GM18498 (cell line): ENCODE measurements at regions not wholly inside any gene's neighbourhood (a gene's known extent, or its start where the extent isn't known, plus 50 kb on each side); places are given as distances from the start of the nearest gene placed in this dataset.

Experiments used
- ATAC-seq: cut with Tn5 transposase; IDR thresholded peaks from one replicate; pipeline ENCODE4 v1.9.1; 2021; ENCODE audit warnings: mild to moderate bottlenecking, moderate library complexity; ENCODE audit not compliant: unreplicated experiment

GRCh38 chr6:54440549-54440948 lies 132.3 kb downstream of the TINAG start:
- no peak for ATAC-seq

DNA sequence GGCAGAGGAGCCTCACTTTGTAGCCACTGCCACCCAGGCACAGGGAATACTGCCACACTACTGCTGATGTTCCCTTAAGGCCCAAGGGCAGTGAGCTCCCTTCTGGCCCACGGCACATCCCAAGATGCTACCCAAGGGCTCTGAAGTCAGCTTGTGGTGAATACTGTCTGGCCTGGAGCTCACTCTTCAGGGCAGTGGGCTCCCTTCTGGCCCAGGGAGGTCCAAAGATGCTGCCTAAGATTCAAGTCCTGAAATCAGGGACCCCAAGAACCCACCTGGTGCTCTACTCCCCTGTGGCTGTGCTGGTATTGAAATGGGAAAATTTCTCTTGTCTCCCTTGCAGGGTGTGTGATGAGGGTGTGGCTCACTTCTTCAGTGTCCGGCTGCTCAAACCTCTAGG lies 132.8 kb downstream of the TINAG start:
- ATAC-seq = no peak

GRCh38 chr6:54441687-54442248 lies 133.5 kb downstream of the TINAG start:
- no peak for ATAC-seq

GRCh38 chr6:54445207-54445606 lies 137.0 kb downstream of the TINAG start:
- ATAC-seq = no peak

DNA sequence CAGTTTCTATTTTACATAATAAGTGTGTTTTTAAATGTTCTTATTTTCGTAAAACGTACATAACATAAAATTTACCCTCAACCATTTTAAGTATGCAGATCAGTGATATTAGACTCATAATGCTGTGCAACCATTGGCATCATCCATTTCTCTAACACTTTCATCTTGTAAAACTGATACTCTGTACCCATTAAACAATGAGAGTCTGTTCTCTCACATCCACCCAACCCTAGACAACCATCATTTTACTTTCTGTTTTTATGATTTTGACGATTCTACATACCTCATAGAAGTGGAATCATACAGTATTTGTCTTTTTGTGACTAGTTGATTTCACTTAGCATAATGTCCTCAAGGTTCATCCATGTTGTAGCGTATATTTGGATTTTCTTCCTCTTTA lies 140.4 kb downstream of the TINAG start:
- no peak for ATAC-seq

GRCh38 chr6:54451516-54451915 lies 143.3 kb downstream of the TINAG start:
- ATAC-seq = no peak

GRCh38 chr6:54463354-54464024 lies 155.2 kb downstream of the TINAG start:
- no peak for ATAC-seq

DNA sequence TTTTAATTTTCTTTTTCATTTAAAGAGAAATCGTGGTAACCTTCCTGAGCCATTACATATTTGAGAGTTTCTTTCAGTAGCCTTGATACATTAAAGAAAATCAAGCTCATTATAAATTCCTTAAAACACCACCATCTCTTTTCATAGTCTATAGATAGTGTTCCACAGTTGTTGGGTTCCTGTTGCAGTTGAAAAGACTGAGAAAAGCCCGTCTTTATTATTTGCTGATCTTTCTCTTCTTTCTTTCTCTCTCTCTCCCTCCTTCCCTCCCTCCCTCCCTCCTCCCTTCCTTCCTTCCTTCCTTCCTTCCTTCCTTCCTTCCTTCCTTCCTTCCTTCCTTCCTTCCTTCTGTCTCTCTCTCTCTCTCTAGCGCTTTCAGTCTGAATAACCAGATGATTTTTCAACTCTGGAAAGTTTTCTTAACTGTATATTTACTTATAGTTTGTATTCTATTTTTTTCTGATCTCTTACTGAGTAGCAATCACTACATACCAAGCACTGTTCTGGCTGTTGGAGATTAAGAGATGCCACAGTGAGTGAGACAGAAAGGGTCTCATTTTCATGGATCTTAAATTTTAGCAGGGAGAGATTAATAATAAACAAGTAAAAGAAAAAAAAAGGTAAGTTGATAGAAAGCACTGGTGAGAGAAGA lies 157.5 kb downstream of the TINAG start:
- ATAC-seq = no peak

DNA sequence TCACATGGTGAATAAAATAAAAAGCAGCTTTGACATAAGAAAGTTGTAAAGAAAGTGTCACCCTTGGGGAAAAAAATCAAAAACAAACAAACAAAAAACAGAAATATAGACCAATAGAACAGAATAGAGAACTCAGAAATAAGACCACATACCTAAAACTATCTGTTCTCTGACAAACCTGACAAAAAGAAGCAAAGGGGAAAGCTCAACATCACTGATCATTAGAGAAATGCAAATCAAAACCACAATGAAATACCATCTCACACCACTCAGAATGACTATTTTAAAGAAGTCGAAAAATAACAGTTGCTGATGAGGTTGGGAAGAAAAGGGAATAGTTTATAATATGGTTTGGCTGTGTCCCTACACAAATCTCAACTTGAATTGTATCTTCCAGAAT lies 159.1 kb downstream of the TINAG start:
- ATAC-seq = peak; percentile 54

- no peak for ATAC-seq
These were observed 165.1 kb downstream of the TINAG start for GRCh38 chr6:54473328-54473727.

DNA sequence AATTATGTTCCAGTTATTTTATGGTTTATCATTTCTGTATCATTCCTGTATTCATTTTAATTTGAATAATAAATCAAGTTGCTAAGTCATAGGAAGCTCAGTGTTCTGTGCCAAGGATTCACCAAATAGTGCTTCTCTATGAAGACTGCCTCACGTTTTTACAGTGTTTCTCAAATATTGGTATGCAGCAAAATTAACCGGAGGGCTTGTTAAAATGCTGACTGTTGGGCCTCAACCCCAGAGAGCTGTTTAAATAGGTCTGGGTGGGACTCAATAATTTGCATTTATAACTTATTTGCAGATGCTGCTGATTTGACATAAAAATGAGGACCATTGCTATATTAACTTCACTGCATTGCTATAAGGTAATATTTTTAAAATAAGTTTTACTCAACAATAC lies 166.7 kb downstream of the TINAG start:
- no peak for ATAC-seq

GRCh38 chr6:54481091-54481490 lies 172.8 kb downstream of the TINAG start:
- no peak for ATAC-seq

GRCh38 chr6:54491431-54491830 lies 183.2 kb downstream of the TINAG start:
- ATAC-seq = no peak

DNA sequence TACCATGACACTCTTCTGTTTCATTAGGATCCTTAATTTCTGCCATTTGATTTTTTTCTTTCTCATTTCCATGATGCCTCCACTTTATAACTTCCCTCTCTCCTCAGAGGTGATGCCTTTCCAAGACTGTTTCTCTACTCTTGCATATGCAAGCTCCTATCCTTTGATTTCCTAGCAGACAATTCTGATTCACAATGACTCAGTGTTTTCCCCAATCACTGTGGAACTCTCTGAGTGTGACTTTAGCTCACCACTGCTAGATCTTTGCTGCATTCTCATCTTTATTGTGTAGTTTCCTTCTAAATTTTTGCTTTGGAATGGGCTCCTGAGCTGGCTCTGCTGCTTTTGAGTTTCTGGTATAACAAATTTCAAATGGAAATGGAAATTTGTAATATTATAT lies 184.9 kb downstream of the TINAG start:
- no peak for ATAC-seq

- ATAC-seq = no peak
These were observed 194.9 kb downstream of the TINAG start for GRCh38 chr6:54503144-54503543.

DNA sequence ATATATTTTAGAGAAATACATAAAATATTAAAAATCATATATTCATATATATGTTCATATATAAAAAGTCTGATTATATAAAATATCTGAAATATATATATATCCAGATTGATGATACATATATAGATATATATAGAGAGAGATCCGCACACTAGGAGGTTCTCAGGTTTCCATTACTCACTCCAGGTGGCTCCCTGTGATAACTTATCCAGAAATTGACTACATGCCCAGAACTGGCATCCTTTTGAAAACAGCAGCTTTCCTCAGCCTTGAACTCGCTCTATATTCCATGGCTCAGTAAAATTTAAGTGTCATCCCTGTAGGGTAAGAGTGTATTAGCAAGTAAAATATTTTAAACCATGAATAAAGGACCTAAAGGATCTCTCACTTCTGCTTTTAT lies 206.8 kb downstream of the TINAG start:
- ATAC-seq = no peak

GRCh38 chr6:54515713-54516112 lies 207.5 kb downstream of the TINAG start:
- no peak for ATAC-seq

DNA sequence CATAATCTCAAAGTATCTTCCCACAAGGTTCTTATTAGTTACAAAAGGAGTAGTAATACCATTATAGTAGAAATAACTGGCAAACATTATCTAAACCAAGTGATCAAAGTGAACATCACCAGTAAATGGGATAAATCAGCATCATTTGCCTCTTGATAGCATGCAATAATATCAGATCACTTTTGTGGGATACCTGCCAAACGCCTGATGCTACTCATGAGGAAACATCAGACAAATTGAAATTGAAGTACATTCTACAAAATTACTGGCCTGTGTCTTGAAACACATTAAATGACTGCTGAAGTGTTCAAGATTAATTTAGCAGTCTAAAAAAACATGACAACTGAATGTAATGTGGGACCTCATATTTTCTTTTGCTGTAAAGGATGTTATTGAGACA lies 208.1 kb downstream of the TINAG start:
- ATAC-seq = no peak

DNA sequence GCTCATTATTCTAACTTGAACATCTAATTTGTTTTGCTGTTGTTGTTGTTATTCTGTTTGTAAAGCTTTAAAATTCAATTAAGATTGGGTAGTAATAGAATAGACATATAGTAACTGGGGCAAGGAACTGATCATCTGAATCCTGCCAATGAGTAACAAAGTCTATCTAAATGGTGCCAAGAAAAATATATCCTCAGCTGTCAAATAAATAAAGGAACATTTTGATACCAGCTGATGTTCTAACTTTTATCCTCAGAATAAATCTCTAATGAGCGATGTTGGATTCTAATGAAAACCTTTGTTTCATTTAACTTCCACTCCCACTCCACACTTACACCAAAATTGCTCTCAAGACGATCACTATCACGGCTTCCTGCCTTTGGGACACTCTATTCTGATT lies 210.9 kb downstream of the TINAG start:
- no peak for ATAC-seq

- ATAC-seq = no peak
These were observed 217.5 kb downstream of the TINAG start for GRCh38 chr6:54525731-54526130.

GRCh38 chr6:54533567-54533966 lies 225.3 kb downstream of the TINAG start:
- ATAC-seq = no peak

DNA sequence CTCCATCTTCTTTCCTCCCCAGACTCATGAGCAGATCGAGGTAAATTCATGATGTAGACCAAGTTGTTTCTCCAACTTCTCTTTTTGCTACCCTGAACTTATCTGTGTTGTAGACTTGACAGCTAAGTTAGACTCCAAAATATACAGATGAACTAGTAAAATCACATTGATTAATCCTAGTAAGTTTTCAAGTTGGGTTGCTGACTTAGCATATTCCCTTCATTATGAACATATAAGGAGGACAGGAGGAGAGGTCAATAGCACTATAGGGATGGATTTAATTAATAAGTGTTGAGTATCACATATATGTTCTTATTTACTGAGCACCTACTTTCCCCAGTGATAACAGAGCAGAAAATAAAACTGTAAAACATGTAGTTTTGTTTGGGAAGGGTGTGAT lies 227.3 kb downstream of the TINAG start:
- no peak for ATAC-seq

GRCh38 chr6:54541541-54541940 lies 233.3 kb downstream of the TINAG start:
- ATAC-seq = no peak
